DMS 273 treated with DMSO at 0.1 percent for 48 hours (cell line): ENCODE measurements at regions not wholly inside any gene's neighbourhood (a gene's known extent, or its start where the extent isn't known, plus 50 kb on each side); places are given as distances from the start of the nearest gene placed in this dataset.
"Not testable (repeated sequence)": the region's sequence is repeated elsewhere in the genome, so short reads cannot be mapped to it uniquely, and the experiment has no call there.

Source experiments
- DNase-seq: peaks from one replicate; lab custom pipeline; 2025; lab: John Stamatoyannopoulos, UW

DNA sequence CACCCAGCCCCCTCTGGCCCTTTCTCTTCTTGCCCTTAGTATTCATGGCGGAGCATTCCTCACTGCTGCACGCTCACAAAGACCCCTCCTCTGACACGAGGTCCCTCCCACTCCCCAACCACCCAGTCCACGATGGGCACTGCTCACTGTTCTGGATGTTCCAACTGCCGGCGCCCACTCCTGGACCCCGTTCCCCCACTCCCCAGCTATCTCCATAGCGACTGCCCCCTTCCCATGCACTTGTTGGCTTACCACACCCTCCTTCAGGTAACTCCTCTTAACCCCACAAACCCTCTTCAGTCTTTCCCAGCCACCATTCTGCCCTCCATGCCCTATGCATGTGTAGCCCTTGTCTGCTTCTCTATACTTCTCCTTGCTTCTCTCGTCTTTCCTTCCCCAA lies 961.5 kb upstream of the DEFB115 start:
- not testable (repeated sequence) for DNase-seq

DNA sequence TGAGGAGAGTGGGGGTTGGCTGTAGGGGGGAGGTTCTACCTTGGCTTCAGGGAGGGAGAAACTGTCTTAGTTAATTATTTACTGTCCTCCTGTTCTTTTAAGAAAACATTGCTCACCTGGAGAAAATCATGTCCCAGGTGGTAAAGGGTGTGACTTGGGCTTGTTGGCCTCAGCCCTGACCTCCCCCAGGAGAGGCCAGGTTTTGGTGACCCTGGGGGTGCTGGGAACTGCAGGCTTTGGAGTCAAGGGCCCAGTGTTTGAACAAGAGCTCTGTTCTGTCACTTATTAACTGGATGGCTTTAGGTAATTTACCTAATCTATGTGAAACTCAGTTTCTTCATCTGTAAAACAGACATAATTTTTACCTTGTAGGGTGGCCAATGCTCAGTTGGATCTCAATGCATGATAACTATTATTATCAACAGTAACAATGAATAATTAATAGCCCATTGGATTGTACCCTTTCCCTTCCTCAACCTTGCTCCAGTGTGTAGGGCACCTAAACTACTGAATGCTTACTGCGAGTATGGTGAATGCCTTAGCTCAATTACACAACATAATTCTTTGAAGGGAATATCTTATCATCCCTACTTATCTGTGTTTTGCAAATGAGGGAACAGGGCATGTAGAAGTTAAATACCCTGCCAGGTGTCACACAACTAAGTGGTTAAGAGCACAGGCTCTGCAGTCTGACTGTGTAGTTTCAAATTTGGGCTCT lies 959.4 kb upstream of the DEFB115 start:
- not testable (repeated sequence) for DNase-seq

DNA sequence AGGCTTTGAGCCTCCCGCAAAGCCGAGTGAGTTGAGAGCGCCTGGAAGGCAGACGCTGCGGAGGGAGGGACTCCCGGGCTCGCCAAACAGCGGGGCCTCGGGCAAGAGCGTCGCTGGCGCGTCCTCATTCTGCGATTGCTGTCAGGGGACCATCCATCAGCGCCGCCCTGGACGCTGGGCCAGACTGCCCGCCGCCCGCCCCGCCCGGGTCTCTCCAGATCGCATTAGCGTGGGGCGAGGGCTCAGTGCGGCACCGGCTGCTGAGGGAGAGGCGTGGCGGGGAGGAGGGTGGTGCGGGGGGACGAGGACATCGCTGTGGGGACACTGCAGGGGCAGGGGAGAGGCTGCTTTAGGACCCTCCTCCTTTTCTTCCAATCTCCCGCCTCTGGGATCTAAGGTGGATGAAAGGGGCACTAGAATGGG lies 957.2 kb upstream of the DEFB115 start:
- DNase-seq, result not testable (repeated sequence)

DNA sequence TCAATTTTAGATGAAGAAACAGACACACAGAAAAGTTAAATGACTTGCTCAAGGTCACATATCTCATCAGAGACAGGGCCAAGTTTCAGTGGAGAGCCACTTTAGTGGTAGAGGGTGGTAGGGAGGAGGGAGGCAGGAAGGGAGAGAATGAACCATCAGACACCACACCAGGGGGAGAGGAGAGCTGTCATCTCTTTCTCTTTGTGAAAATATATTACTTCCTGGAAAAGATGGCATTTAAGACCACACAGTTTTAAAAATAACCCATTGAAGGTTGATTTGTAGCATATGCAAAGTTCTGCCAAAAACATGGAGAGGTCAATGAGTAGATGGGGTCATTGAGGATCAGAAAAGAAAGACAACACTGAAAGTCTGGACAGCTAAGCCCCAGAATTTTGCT lies 954.7 kb upstream of the DEFB115 start:
- DNase-seq, result not testable (repeated sequence)

DNA sequence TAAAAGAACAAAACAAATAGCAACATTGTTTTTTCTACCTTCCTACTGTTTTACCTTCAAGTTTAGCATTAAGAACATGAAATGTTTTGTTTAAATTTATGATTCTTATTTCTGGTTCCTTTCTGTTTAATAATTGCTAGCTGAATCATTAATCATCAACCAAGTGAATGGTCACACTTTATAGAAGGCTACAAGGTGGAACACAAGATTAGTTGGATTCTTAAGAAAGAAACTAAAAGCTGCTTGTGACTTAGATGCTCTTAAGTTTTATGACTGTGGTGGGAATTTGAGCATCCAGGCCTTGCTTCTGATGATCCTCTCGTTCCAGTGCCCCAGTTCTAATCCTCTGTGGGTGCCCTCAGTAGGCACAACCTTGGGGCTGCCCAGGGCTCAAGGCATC lies 947.5 kb upstream of the DEFB115 start:
- not testable (repeated sequence) for DNase-seq

DNA sequence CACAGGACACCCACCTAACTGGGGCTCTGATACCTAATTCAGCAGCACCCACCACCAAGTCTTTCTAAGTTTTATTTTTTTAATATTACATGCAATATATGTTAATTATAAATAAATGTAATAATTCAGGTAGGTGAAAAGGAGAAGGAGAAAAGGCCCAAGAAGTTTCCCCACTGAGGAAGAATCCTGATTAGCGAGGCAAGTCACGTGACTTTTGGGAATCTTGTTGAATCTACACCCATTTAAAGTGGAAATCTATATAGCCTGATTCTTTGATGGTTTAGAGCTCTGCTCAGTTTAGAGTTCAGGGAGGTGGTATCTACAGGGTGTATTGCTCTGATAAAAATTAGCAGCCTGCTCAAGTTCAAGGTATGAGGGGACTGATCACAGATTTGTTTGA lies 947.1 kb upstream of the DEFB115 start:
- not testable (repeated sequence) for DNase-seq

DNA sequence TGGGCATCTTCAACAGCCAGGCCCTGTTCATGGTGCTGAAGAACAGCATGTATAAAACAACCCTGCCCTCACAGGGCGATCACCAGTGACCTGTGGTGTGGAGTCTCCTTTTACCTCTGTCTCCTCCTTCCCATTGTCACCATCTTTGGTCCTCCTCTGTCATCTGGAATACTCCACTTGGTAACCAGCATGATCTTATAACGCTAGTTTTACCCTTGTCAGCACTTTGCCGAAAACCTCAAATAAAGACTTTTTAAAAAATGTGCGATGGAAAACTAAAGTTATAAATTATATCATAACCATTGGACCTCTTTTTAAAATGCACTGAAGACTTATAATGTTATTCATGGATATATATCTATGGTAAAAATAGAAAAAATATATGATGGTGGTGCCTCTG lies 945.2 kb upstream of the DEFB115 start:
- DNase-seq, result not testable (repeated sequence)

DNA sequence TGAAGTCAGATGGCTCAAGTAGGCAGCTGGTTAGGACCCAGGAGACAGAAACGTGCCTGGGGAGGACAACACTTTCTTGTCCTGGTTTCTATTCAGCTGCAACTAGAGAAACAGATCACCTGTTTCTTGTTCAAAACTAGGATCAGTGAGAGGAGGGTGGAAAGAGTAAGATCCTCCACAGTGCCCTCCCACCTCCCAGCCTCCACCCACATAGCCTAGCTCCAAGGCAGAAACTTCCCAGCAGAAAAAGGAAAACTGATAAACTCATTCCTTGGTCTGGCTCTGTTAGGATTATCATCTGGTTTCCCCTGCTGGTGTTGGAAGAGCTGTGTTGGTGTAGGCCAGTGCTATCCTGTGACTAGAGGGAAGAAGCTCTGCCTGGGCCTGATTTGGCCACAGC lies 943.8 kb upstream of the DEFB115 start:
- not testable (repeated sequence) for DNase-seq

DNA sequence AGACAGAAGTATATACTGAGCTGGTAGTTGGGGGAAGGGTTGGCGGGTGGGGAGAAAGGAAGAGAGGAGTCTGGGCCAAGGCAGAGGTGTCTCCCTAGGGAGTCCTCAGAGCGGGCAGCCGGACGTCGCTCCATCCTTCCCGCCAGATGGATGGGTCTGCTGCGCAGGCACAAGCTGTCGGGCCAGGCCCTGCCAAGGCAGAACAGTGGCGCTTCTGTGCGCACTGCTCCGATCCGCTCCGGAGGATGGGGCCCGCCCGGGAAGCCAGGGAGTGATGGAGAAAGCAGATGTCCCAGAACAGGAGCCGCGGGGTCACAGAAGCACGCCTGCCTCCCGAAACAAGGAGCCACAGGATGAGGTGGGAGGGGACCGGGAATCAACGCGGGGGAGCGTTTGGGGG lies 941.4 kb upstream of the DEFB115 start:
- not testable (repeated sequence) for DNase-seq

DNA sequence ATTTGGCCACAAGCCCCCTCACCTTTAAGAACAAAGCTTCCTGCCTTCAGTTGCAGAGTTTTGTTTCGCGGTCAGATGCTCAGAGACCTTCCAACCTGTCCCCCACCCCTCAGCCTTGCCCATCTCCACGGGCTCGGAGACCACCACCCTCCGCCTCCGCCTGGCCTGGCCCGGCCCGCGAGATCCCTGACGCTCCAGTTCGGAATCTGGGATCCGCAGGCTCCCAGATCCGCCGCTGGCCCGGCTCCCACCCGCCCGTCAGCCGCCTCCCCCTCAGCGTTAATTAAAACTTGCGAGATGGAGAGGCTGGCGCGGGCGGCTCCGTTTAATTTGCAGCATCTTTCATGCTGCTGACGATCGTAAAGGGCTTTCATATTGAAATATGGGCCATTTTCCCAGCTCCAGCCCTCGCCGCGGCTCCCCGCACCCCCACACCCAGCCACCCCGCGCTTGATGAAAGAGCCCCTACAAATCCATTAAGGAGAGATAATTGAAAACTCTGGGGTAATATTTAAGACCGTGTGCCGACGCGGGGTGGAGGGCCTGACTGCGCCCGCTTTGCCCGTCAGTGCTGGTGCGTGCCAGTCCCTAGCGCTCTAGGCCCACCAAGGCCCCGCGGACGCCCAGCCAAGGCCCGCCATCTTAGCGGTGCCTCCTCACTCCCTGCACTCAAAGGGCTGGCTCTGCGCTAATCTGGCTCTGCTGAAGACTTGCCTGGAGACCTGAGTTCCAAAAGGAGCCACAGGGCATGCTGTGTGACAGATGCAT lies 940.7 kb upstream of the DEFB115 start:
- not testable (repeated sequence) for DNase-seq

DNA sequence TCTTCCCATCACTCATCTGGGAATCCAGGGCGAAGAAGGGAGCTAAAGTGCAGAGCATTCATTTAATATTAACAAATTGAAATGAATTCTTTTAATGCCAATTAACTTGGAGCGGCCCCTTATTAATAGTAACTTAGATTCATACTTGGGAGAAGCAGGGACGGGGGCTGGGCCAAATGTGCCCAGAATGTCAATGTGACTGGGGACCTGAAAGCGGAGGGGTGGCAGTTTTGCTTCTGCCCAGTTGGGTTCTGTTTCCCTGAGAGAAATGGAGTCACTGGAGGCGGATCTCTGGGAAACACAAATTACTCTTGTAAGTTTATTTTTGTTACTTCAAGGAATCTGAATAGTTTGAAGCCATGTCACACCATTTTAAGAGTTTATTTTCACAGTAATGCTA lies 923.7 kb upstream of the DEFB115 start:
- DNase-seq, result not testable (repeated sequence)

DNA sequence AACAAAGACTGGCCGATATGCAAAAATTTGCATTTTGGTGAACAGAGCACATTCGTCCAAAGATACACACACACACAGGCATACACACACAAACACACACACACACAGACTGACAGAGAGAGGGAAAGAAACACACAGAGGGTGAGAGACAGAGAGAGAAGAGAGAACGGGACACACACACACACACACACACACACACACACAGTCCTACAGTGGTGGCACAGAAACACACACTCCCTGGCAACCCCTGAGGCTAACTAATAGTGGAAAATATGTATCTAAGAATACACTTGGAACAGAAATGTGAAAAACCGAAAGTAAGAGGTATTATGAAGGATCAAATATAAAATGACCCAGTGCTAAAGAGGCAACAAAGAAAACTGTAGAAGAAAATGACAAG lies 919.9 kb upstream of the DEFB115 start:
- not testable (repeated sequence) for DNase-seq

DNA sequence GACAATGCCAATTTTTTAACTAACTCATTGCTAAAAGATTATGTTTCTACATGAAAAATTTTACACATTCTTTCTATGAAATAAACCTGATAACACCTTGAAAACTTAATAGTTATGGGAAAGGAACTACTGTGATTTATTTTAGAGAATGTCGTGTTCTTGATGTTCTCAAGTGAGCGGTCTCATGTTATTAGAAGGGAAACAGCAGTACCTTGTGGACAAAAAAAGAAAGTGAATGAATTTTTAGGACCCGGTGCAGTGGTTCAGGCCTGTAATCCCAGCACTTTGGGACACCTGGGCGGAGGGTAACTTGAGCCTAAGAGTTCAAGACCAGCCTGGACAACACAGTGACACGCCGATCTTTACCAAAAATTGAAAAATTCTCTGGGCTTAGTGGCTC lies 908.5 kb upstream of the DEFB115 start:
- not testable (repeated sequence) for DNase-seq

DNA sequence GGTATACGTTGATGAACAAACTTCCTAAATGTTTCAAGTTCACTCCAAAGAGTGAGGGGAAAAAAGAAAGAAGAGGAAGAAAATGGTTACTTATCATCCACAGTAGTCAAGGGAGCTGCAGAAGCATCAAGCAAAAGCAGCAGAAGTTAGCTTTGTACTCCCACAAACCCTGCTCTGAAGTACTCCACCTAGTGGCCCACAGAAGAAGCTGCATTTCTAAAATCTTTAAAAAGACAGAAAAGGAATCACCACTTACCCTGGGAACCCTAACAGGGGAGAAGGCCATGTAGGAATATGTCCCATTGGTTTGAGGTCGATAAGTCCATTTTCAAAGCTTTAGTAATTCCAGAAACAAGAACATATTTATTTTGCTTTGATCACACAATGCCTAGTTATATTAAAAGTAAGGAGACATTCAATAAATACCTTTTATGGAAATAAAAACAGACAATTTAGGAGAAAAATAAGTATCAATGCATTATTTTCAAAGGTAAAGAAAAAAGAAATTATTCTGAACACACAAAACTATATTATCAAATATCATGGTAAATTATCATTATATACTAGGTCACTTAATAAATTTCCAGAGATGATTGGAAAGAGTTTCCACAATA lies 900.5 kb upstream of the DEFB115 start:
- DNase-seq, result not testable (repeated sequence)

DNA sequence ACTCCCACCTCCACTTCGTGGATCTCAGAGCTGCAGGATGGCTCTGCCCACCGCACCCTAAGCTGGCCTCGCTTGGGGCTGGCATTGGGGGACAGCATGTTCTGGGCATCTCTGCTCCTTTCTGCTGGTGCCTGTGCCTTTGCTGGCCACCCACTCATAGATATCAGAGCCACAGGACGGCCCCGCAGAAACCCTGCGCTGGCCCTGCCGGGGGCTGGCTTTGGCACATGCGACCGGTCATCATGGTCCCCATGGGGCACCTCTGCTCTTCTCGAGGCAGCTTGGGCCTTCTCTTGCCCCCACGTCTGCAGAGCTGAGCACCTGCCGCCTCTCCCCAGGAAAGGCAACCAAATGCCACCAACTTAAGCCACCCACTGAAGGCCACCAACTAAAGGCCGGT lies 895.7 kb upstream of the DEFB115 start:
- DNase-seq, result not testable (repeated sequence)

DNA sequence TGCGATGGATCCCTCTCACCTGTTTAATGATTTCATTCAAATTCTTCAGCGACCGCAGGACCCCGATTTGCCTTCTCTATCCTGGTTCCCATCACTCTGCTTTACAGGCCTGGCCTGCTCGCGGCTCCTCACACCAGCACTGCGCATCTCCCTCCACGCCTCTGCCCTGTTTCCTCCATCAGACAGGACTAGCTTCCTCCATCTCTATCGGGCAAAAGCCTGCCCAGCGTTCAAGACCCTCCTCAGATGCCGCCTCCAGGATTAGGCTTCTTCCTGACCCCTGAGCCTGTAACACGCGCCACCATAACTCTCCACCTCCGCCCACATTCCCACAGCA lies 881.1 kb upstream of the DEFB115 start:
- DNase-seq, result not testable (repeated sequence)

DNA sequence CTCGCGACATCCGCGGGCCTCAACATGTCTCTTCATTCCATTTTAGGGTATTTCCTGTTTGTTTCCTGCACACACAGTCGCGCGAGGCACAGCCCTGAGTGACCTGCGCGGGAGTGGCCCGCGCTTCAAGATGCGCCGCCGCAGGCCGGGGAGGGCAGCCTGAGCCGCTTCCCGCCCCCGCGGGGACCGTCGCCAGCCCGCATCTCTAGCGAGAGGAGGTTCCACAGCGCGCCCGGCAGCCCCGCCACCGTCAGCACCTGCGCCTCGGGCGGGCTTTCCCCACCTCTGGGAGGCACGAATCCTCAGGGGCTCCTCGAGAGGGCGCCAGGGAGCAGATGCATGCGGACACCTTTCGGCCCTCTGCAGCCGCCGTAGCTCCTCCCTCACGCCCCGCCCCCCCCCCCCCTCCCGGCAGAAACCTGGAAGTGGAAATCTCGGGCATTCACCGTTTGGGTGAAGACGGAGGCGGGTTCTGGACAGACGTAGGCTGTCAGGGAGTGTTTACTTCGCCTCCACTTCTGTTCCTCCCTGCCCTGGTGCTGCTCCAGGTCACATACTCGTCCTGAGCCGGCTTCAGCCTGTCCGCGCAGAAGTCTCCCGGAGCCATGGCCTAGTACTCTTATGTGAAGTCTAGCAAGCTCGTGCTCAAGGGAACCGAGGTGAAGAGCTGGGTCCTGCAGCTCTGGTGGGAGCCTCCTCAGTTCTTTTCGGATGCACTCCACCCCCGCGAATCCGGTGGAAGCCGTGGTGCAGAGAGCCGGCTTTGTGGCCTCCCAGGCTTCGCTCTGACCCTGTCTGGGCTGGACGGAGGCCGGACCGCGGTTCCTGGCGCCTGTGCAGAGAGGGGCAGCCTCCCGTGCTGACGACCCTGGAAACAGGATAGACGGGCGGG lies 880.5 kb upstream of the DEFB115 start:
- peak; percentile 50 for DNase-seq

DNA sequence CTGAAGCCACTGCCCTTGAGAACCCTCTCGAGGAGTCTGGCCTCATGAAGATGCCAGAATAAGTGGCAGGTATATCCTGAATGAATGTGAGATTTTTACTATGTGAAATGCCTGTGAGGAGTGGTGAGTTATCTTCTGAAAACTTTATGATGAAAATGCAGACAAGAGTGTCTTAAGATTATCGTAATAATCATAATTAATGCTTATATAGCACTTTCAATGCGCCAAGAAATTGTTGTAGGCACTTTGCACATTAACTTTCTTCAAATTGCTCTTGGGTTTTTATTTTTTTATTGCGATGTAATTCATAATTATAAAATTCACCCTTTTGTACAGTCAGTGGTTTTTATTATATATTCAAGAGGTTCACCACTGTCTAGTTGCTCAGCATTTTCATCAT lies 879.1 kb upstream of the DEFB115 start:
- not testable (repeated sequence) for DNase-seq

DNA sequence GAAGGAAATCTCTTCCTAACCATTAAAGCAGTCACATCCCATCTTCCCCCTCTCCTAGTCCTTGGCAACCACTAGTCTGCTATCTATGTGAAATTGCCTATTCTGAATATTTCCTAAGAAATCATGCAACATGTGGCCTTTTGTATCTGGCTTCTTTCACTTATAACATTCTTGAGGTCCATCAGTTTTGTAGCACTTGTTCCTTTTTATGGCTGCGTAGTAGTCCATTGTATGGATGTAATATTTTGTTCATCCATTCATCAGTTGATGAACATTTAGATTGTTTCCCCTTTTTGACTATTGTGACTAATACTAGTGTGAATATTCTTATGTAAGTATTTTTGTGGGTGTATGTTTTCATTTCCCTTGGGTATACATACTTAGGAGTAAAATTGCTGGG lies 878.7 kb upstream of the DEFB115 start:
- not testable (repeated sequence) for DNase-seq

DNA sequence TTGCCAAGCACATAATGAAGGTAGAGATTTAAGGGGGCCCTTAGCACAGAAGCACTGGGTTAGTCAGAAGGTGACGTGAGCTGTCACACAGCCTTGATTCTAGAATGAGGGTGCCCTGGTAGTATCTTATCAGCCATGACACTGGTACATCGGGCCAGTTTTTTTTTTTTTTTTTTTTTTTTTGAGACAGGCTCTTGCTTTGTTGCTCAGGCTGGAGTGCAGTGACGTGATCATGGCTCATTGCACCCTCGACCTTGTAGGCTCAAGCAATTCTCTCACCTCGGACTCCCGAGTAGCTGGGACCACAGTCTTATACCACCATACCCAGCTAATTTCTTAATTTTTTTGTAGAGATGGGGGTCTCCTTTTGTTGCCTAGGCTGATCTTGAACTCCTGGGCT lies 872.6 kb upstream of the DEFB115 start:
- DNase-seq, result not testable (repeated sequence)

DNA sequence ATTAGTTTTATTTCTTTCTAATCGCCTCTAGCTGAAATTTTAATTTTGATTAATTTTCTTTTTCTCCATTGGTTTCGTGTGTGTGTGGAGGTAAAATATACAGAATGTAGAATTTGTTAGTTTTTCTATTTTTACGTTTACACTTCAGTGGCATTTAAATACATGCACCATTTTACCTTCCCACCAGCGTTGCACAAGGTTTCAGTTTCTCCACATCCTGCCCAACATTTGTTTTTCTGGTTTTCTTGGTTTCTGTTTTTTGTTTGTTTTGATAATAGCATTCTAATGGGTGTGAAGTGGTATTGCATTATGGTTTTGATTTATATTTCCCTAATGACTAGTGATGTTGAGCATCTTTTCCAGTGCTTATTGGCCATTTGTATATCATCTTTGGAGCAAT lies 871.4 kb upstream of the DEFB115 start:
- not testable (repeated sequence) for DNase-seq

DNA sequence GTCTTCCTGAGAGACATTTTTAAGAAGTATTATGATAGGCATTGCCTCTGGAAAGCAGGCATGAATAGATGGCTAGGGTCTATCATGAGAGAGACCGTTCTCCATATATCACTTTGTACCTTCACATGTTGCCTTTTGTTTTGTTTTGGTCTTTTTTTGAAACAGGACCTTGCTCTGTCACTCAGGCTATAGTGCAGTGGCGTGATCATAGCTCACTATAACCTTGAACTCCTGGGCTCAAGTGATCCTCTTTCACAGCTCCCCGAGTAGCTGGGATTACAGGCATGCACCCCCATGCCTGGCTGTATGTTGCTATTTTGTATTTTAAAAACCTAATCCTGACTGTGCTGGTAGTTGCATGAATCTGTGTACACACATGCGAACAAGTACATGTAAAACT lies 869.6 kb upstream of the DEFB115 start:
- DNase-seq, result not testable (repeated sequence)
